Forelimb muscle (tissue), 1 donor: ENCODE measurements at regions not wholly inside any gene's neighbourhood (a gene's known extent, or its start where the extent isn't known, plus 50 kb on each side); places are given as distances from the start of the nearest gene placed in this dataset.

Source experiments
- DNase-seq: peaks from one replicate; pipeline ENCODE4 v3.0.0-alpha.2; 2013; ENCODE audit warnings: low read depth

- no peak for DNase-seq
These were observed 187.7 kb upstream of the C1orf174 start for GRCh38 chr1:4087530-4088420.

GRCh38 chr1:4088676-4089075, 188.6 kb upstream of the C1orf174 start:
- DNase-seq, result no peak

- DNase-seq, result no peak
These were observed 189.5 kb upstream of the C1orf174 start for GRCh38 chr1:4089421-4090175.

- DNase-seq, result no peak
These were observed 190.5 kb upstream of the C1orf174 start for GRCh38 chr1:4090556-4090955.

- DNase-seq, result no peak
These were observed 191.0 kb upstream of the C1orf174 start for GRCh38 chr1:4090976-4091660.

- no peak for DNase-seq
These were observed 191.9 kb upstream of the C1orf174 start for GRCh38 chr1:4091996-4092395.

GRCh38 chr1:4093856-4094565, 193.9 kb upstream of the C1orf174 start:
- no peak for DNase-seq

GRCh38 chr1:4095433-4095971, 195.4 kb upstream of the C1orf174 start:
- DNase-seq, result no peak

- no peak for DNase-seq
These were observed 201.5 kb upstream of the C1orf174 start for GRCh38 chr1:4101459-4102161.

- no peak for DNase-seq
These were observed 205.3 kb upstream of the C1orf174 start for GRCh38 chr1:4105300-4105880.

GRCh38 chr1:4106731-4107130, 206.7 kb upstream of the C1orf174 start:
- DNase-seq, result no peak

- no peak for DNase-seq
These were observed 207.2 kb upstream of the C1orf174 start for GRCh38 chr1:4107291-4107690.

- no peak for DNase-seq
These were observed 208.3 kb upstream of the C1orf174 start for GRCh38 chr1:4108331-4108730.

GRCh38 chr1:4108758-4109627, 208.9 kb upstream of the C1orf174 start:
- no peak for DNase-seq

- no peak for DNase-seq
These were observed 209.5 kb upstream of the C1orf174 start for GRCh38 chr1:4109628-4109940.

- DNase-seq, result no peak
These were observed 210.8 kb upstream of the C1orf174 start for GRCh38 chr1:4110888-4111287.

- DNase-seq, result no peak
These were observed 213.8 kb upstream of the C1orf174 start for GRCh38 chr1:4113897-4114296.

GRCh38 chr1:4115191-4115900, 215.3 kb upstream of the C1orf174 start:
- DNase-seq, result no peak

GRCh38 chr1:4117196-4117595, 217.1 kb upstream of the C1orf174 start:
- no peak for DNase-seq
